CD4-positive, alpha-beta memory T cell (primary cell): ENCODE measurements at regions not wholly inside any gene's neighbourhood (a gene's known extent, or its start where the extent isn't known, plus 50 kb on each side); places are given as distances from the start of the nearest gene placed in this dataset.

Experiments
- CTCF ChIA-PET: fragments of 350-600 bp; sonication (Branson Sonifier 250); formaldehyde crosslinking; loops from one replicate; lab custom pipeline; 2021; ENCODE audit warnings: inconsistent platforms; ENCODE audit not compliant: partially characterized antibody; lab: Charles Lee
- POLR2A ChIA-PET: fragments of 350-600 bp; sonication (Branson Sonifier 250); formaldehyde crosslinking; loops from one replicate; lab custom pipeline; 2021; ENCODE audit not compliant: partially characterized antibody; lab: Charles Lee
- DNase-seq, 5 donors: peaks; one replicate each; pipeline versions ENCODE4 v3.0.0 to v3.0.0-alpha.2; 2020 to 2022; ENCODE audit warnings: mixed read lengths in 1 of 5
- H3K27ac ChIP-seq: one replicate; pipeline ENCODE4 v1.7.0; 2013; ENCODE audit warnings: low read depth, low read length
- H3K27me3 ChIP-seq: 2 replicates; pipeline ENCODE4 v1.7.0; 2013; ENCODE audit warnings: mild to moderate bottlenecking, low read length, moderate library complexity; ENCODE audit not compliant: insufficient read depth
- H3K36me3 ChIP-seq: 2 replicates; pipeline ENCODE4 v1.7.0; 2013; ENCODE audit warnings: mild to moderate bottlenecking, low read length, moderate library complexity; ENCODE audit not compliant: insufficient read depth
- H3K4me1 ChIP-seq: 2 replicates; pipeline ENCODE4 v1.7.0; 2013; ENCODE audit warnings: mild to moderate bottlenecking, low read length, moderate library complexity; ENCODE audit not compliant: insufficient read depth
- H3K4me3 ChIP-seq, 2 donors: one replicate each; pipeline ENCODE4 v1.7.0; 2013; ENCODE audit warnings: low read length in 2 of 2, mild to moderate bottlenecking in 1 of 2
- H3K9me3 ChIP-seq, 2 donors: one replicate each; pipeline ENCODE4 v1.7.0; 2013; ENCODE audit warnings: low read length in 2 of 2, control low read depth in 1 of 2; ENCODE audit not compliant: control insufficient read depth in 1 of 2
- H3K27ac Mint-ChIP-seq, 7 donors: one replicate each; pipeline ENCODE4 v1.8.0; 2020 to 2021; ENCODE audit warnings: mixed read lengths in 7 of 7, mild to moderate bottlenecking in 6 of 7, inconsistent platforms in 3 of 7, moderate library complexity in 3 of 7
- H3K27me3 Mint-ChIP-seq, 2 donors: one replicate each; pipeline ENCODE4 v1.8.0; 2020 to 2021; ENCODE audit warnings: mixed read lengths in 2 of 2
- H3K36me3 Mint-ChIP-seq, 2 donors: one replicate each; pipeline ENCODE4 v1.8.0; 2020 to 2021; ENCODE audit warnings: mixed read lengths in 2 of 2, inconsistent platforms in 1 of 2, mild to moderate bottlenecking in 1 of 2
- H3K4me1 Mint-ChIP-seq, 4 donors: one replicate each; pipeline ENCODE4 v1.8.0; 2020 to 2021; ENCODE audit warnings: mixed read lengths in 4 of 4, mild to moderate bottlenecking in 1 of 4
- H3K4me3 Mint-ChIP-seq, 8 donors: one replicate each; pipeline ENCODE4 v1.8.0; 2020 to 2021; ENCODE audit warnings: mixed read lengths in 8 of 8, mild to moderate bottlenecking in 7 of 8, moderate library complexity in 6 of 8, inconsistent platforms in 3 of 8
- H3K9me3 Mint-ChIP-seq, 8 donors: one replicate each; pipeline ENCODE4 v1.8.0; 2020 to 2021; ENCODE audit warnings: mixed read lengths in 8 of 8, mild to moderate bottlenecking in 5 of 8, inconsistent platforms in 3 of 8, moderate library complexity in 1 of 8
- intact Hi-C: fragments of 100-400 bp; cut with micrococcal nuclease; formaldehyde crosslinking; loops from one replicate; pipeline ENCODE4 v1.15.1; 2023

DNA sequence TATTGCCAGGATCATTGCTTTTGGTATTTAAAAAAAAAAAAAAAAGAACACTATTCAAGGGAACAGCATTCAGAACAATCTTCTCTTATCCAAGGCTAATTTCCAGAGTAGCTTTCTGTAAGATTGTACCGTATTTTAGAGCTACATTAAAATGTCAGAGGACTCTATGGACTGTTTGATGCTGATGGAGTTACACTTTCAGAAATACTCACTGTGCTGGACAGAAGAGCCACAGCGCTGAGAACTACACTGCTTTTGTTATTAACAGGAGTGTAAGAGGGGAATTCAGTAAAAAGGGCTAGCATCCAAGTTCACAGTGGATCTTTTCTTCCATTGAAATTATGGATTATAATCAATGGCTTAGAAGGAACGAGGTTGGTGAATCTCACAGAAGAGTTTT, 247.7 kb downstream of the AHR start:
- DNase-seq = no peak
- Histone ChIP-seq H3K9me3 (no peaks in the 10 kb centered on the region), H3K27me3 (no peaks in the 10 kb centered on the region), H3K4me1 (no peaks in the 10 kb centered on the region), H3K4me3 (no peak overlapping the region), H3K27ac (no peak overlapping the region), H3K36me3 (no peaks in the 10 kb centered on the region)
- ChIA-PET CTCF (no interaction called here), POLR2A (no interaction called here)
- intact Hi-C loops = no loop called here
- no peaks in the 10 kb centered on the region for H3K4me1 Mint-ChIP-seq
- H3K27ac Mint-ChIP-seq = no peak overlapping the region
- no peak overlapping the region for H3K4me3 Mint-ChIP-seq
- H3K9me3 Mint-ChIP-seq = peaks cover 0 to 2% (median 0%) of the 10 kb centered on the region in 8 donors
- H3K36me3 Mint-ChIP-seq = no peaks in the 10 kb centered on the region
- H3K27me3 Mint-ChIP-seq = peaks cover 3% of the 10 kb centered on the region in 2 donors

GRCh38 chr7:17546592-17546991, 248.1 kb downstream of the AHR start:
- no peaks in the 10 kb centered on the region for H3K9me3 ChIP-seq
- no peak overlapping the region for H3K4me3 ChIP-seq
- H3K27ac Mint-ChIP-seq = no peak overlapping the region
- H3K36me3 ChIP-seq = no peaks in the 10 kb centered on the region
- ChIA-PET POLR2A (interaction anchor here (0.7 kb wide), 1 partner anchor 651 kb away, joined by 3 read pairs; no protein-coding TSS in a partner anchor), CTCF (no interaction called here)
- no peaks in the 10 kb centered on the region for H3K4me1 Mint-ChIP-seq
- no peak overlapping the region for H3K27ac ChIP-seq
- H3K4me1 ChIP-seq = no peaks in the 10 kb centered on the region
- no peaks in the 10 kb centered on the region for H3K36me3 Mint-ChIP-seq
- no peaks in the 10 kb centered on the region for H3K27me3 ChIP-seq
- peaks cover 0 to 2% (median 0%) of the 10 kb centered on the region in 8 donors for H3K9me3 Mint-ChIP-seq
- H3K27me3 Mint-ChIP-seq = peaks cover 3% of the 10 kb centered on the region in 2 donors
- no peak overlapping the region for H3K4me3 Mint-ChIP-seq
- intact Hi-C loops = no loop called here
- DNase-seq = no peak

DNA sequence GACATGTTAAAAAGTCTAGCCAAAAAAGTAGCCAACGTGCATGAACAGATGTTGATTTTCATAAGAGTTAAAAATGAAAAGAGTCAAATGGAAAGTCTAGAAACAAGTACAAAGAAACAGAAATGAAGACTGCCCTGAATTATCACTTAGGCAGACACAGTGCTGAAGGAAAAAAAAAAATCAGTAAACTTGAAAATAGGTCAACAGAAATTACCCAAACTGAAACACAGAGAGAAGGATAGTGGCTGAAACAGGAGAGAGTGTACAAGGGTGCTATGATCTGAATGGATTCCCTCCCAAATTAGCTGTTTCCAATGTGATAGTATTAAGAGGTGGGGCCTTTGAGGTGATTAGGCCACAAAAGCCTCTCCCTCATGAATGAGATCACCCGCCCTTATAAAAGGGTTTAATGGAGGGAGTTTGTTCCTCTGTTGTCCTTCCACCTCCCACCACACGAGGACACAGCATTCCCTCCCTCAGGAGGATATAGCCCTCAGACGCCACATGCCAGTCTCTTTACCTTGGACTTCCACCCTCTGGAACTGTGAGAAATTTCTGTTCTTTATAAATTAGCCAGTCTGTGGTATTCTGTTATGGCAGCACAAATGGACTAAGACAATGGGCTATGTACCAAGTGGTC, 249.7 kb downstream of the AHR start:
- Histone ChIP-seq H3K36me3 (no peaks in the 10 kb centered on the region), H3K4me3 (no peak overlapping the region), H3K9me3 (no peaks in the 10 kb centered on the region), H3K27me3 (no peaks in the 10 kb centered on the region), H3K27ac (no peak overlapping the region), H3K4me1 (no peaks in the 10 kb centered on the region)
- ChIA-PET CTCF (no interaction called here), POLR2A (no interaction called here)
- Mint-ChIP-seq H3K27ac (no peak overlapping the region), H3K36me3 (no peaks in the 10 kb centered on the region), H3K4me1 (no peaks in the 10 kb centered on the region), H3K4me3 (no peak overlapping the region), H3K27me3 (peaks cover 3% of the 10 kb centered on the region in 2 donors), H3K9me3 (peaks cover 0 to 2% (median 0%) of the 10 kb centered on the region in 8 donors)
- intact Hi-C loops = no loop called here
- DNase-seq = no peak

GRCh38 chr7:17549406-17549805, 251.0 kb downstream of the AHR start:
- Mint-ChIP-seq H3K4me3 (no peak overlapping the region), H3K27ac (no peak overlapping the region), H3K36me3 (no peaks in the 10 kb centered on the region), H3K27me3 (peaks cover 3% of the 10 kb centered on the region in 2 donors), H3K4me1 (no peaks in the 10 kb centered on the region), H3K9me3 (peaks cover 0 to 2% (median 0%) of the 10 kb centered on the region in 8 donors)
- no peak overlapping the region for H3K27ac ChIP-seq
- H3K9me3 ChIP-seq = no peaks in the 10 kb centered on the region
- no peak overlapping the region for H3K4me3 ChIP-seq
- no peaks in the 10 kb centered on the region for H3K36me3 ChIP-seq
- ChIA-PET CTCF (no interaction called here), POLR2A (no interaction called here)
- H3K4me1 ChIP-seq = no peaks in the 10 kb centered on the region
- H3K27me3 ChIP-seq = no peaks in the 10 kb centered on the region
- DNase-seq = no peak
- intact Hi-C loops = no loop called here

DNA sequence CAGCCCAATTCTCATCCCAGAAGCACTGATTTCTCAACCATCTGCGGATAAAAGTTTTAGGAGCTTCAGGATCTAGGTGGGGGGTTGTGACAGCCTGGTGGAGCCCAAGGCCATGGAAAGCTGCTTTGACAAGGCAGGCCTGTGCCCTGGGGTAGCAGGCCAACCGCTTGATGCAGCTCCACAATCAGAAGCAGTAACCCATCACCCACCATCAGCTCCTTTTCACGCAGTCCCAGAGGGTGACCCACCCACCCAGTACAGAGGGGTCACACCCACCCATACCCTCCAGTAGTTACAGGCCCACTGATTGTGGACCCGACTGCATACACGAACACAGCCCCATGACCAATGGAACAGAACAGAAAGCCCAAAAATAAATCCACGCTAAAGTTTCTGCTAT, 253.9 kb downstream of the AHR start:
- Mint-ChIP-seq H3K9me3 (no peaks in the 10 kb centered on the region), H3K4me1 (no peaks in the 10 kb centered on the region), H3K4me3 (no peak overlapping the region), H3K27ac (no peak overlapping the region), H3K36me3 (no peaks in the 10 kb centered on the region), H3K27me3 (no peaks in the 10 kb centered on the region)
- Histone ChIP-seq H3K36me3 (no peaks in the 10 kb centered on the region), H3K27me3 (no peaks in the 10 kb centered on the region), H3K27ac (no peak overlapping the region), H3K4me3 (no peak overlapping the region), H3K9me3 (no peaks in the 10 kb centered on the region), H3K4me1 (no peaks in the 10 kb centered on the region)
- ChIA-PET POLR2A (no interaction called here), CTCF (no interaction called here)
- intact Hi-C loops = no loop called here
- no peak for DNase-seq

GRCh38 chr7:17552952-17553351, 254.5 kb downstream of the AHR start:
- Mint-ChIP-seq H3K27ac (no peak overlapping the region), H3K9me3 (no peaks in the 10 kb centered on the region), H3K27me3 (no peaks in the 10 kb centered on the region), H3K4me1 (no peaks in the 10 kb centered on the region), H3K4me3 (no peak overlapping the region), H3K36me3 (no peaks in the 10 kb centered on the region)
- intact Hi-C loops = no loop called here
- ChIA-PET CTCF (no interaction called here), POLR2A (no interaction called here)
- no peak overlapping the region for H3K27ac ChIP-seq
- DNase-seq = no peak
- H3K4me1 ChIP-seq = no peaks in the 10 kb centered on the region
- no peaks in the 10 kb centered on the region for H3K27me3 ChIP-seq
- no peaks in the 10 kb centered on the region for H3K9me3 ChIP-seq
- H3K4me3 ChIP-seq = no peak overlapping the region
- no peaks in the 10 kb centered on the region for H3K36me3 ChIP-seq

DNA sequence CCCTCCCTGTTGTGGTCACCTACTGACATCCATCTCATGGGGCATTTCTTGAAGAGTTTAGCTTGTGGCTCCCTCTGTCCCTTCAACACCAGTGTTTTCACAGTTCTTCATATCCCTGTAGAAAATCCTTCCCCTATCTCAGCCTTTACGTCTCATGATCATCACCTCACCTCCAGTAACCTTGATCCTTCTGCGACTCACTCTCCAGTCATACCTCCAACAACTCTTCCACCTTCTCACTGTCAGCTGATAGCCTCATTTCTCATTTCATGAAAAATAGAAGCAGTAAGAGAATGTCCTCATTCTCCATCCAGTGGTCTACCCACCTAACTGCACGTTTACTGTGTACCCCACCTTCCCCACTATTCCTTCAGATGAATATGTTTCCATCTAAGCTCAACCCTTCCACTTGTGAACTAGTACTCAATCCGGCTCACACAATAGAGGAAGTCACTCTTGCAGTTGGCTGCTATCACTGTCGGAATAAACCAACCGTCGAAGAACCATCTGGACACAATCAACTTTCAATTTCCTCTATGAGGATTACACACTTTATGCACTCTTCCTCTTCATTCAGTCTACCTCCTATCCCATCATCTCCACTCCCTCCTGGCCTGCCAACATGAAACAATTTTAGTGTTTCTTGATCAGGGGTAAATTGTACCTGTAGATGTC, 256.0 kb downstream of the AHR start:
- Mint-ChIP-seq H3K36me3 (no peaks in the 10 kb centered on the region), H3K9me3 (no peaks in the 10 kb centered on the region), H3K4me1 (no peaks in the 10 kb centered on the region), H3K27ac (no peak overlapping the region), H3K27me3 (no peaks in the 10 kb centered on the region), H3K4me3 (no peak overlapping the region)
- Histone ChIP-seq H3K27me3 (no peaks in the 10 kb centered on the region), H3K27ac (no peak overlapping the region), H3K9me3 (no peaks in the 10 kb centered on the region), H3K4me3 (no peak overlapping the region), H3K4me1 (no peaks in the 10 kb centered on the region), H3K36me3 (no peaks in the 10 kb centered on the region)
- no peak for DNase-seq
- CTCF ChIA-PET = no interaction called here
- intact Hi-C loops = no loop called here
- POLR2A ChIA-PET = no interaction called here
